Liver (tissue), 8 donors: ENCODE measurements at regions not wholly inside any gene's neighbourhood (a gene's known extent, or its start where the extent isn't known, plus 50 kb on each side); places are given as distances from the start of the nearest gene placed in this dataset.

ENCODE experiments used
- DNase-seq: peaks from one replicate; pipeline ENCODE4 v3.0.0-alpha.2; 2017; ENCODE audit warnings: low spot score
- H3K27ac ChIP-seq, 2 donors: one replicate each; pipeline ENCODE4 v1.7.0; 2013; ENCODE audit warnings: inconsistent platforms in 2 of 2, low read length in 2 of 2, control low read depth in 1 of 2, low read depth in 1 of 2, mild to moderate bottlenecking in 1 of 2
- H3K27me3 ChIP-seq, 4 donors: one replicate each; pipeline versions ENCODE4 v1.6.1 to v1.7.0; 2013; ENCODE audit warnings: low read length in 3 of 4, inconsistent platforms in 1 of 4, mild to moderate bottlenecking in 1 of 4, moderate library complexity in 1 of 4; ENCODE audit not compliant: control insufficient read depth in 4 of 4, insufficient read depth in 4 of 4
- H3K36me3 ChIP-seq, 4 donors: one replicate each; pipeline versions ENCODE4 v1.6.1 to v1.7.0; 2013; ENCODE audit warnings: low read length in 3 of 4, mild to moderate bottlenecking in 3 of 4, low read depth in 1 of 4, moderate library complexity in 1 of 4; ENCODE audit not compliant: control insufficient read depth in 4 of 4, insufficient read depth in 3 of 4
- H3K4me1 ChIP-seq, 4 donors: one replicate each; pipeline versions ENCODE4 v1.6.1 to v1.7.0; 2013; ENCODE audit warnings: low read length in 3 of 4, mild to moderate bottlenecking in 3 of 4, moderate library complexity in 1 of 4; ENCODE audit not compliant: control insufficient read depth in 4 of 4, insufficient read depth in 4 of 4
- H3K4me3 ChIP-seq, 3 donors: one replicate each; pipeline versions ENCODE4 v1.6.1 to v1.7.0; 2013; ENCODE audit warnings: low read length in 3 of 3, control low read depth in 1 of 3, low read depth in 1 of 3, mild to moderate bottlenecking in 1 of 3
- H3K9ac ChIP-seq, 2 donors: one replicate each; pipeline ENCODE4 v1.7.0; 2013; ENCODE audit warnings: low read length in 2 of 2, mild to moderate bottlenecking in 2 of 2, moderate library complexity in 2 of 2, control low read depth in 1 of 2, low read depth in 1 of 2
- H3K9me3 ChIP-seq, 4 donors: one replicate each; pipeline versions ENCODE4 v1.6.1 to v1.7.0; 2013; ENCODE audit warnings: low read length in 3 of 4; ENCODE audit not compliant: control insufficient read depth in 4 of 4
- ATF3 ChIP-seq: IDR thresholded peaks from 2 replicates; pipeline ENCODE4 v1.6.1; 2016; ENCODE audit warnings: antibody characterized with exemption
- EGR1 ChIP-seq, 2 donors: IDR thresholded peaks; 2 replicates each; pipeline ENCODE4 v1.6.1; 2016 to 2018; ENCODE audit warnings: antibody characterized with exemption in 2 of 2, low read depth in 2 of 2
- FOXA1 ChIP-seq: IDR thresholded peaks from 2 replicates; pipeline ENCODE4 v1.6.1; 2016; ENCODE audit warnings: antibody characterized with exemption
- FOXA2 ChIP-seq: IDR thresholded peaks from 2 replicates; pipeline ENCODE4 v1.6.1; 2016; ENCODE audit warnings: antibody characterized with exemption
- GABPA ChIP-seq, 2 donors: IDR thresholded peaks in 1 of 2; conservative IDR thresholded peaks in 1 of 2; 2 replicates each; pipeline ENCODE4 v1.6.1; 2016; ENCODE audit warnings: antibody characterized with exemption in 2 of 2, mild to moderate bottlenecking in 1 of 2, moderate library complexity in 1 of 2
- HNF4A ChIP-seq, 2 donors: conservative IDR thresholded peaks; 2 replicates each; pipeline ENCODE4 v1.6.1; 2016; ENCODE audit warnings: antibody characterized with exemption in 2 of 2, mild to moderate bottlenecking in 2 of 2
- HNF4G ChIP-seq: IDR thresholded peaks from 2 replicates; pipeline ENCODE4 v1.6.1; 2016; ENCODE audit warnings: antibody characterized with exemption
- NR2F2 ChIP-seq: IDR thresholded peaks from 2 replicates; pipeline ENCODE4 v1.6.1; 2016; ENCODE audit warnings: antibody characterized with exemption
- RXRA ChIP-seq, 2 donors: IDR thresholded peaks; 2 replicates each; pipeline ENCODE4 v1.6.1; 2017 to 2018; ENCODE audit warnings: antibody characterized with exemption in 2 of 2, mild to moderate bottlenecking in 1 of 2
- SP1 ChIP-seq: IDR thresholded peaks from 2 replicates; pipeline ENCODE4 v1.6.1; 2018; ENCODE audit warnings: antibody characterized with exemption, mild to moderate bottlenecking
- YY1 ChIP-seq: IDR thresholded peaks from 2 replicates; pipeline ENCODE4 v1.6.1; 2016; ENCODE audit warnings: antibody characterized with exemption, mild to moderate bottlenecking
- ZBTB33 ChIP-seq: IDR thresholded peaks from 2 replicates; pipeline ENCODE4 v1.6.1; 2016; ENCODE audit warnings: antibody characterized with exemption
- WGBS: extraction: QIAGEN DNeasy Blood & Tissue Kit; methylation state at CpG from one replicate; pipeline ENCODE4 v1.1.7; 2013; 5-methylcytosine and 5-hydroxymethylcytosine counted together
- TF ChIP-seq, protein P1 (sequence below): IDR thresholded peaks from 2 replicates; pipeline ENCODE4 v1.6.1; 2016; ENCODE audit warnings: antibody characterized with exemption, mild to moderate bottlenecking
- TF ChIP-seq, protein P2 (sequence below): IDR thresholded peaks from 2 replicates; pipeline ENCODE4 v1.6.1; 2016; ENCODE audit warnings: antibody characterized with exemption
- TF ChIP-seq, protein P3 (sequence below): fragments of 150-350 bp; IDR thresholded peaks from 2 replicates; pipeline ENCODE4 v1.5.1; 2017; ENCODE audit warnings: improper control_type of control experiment, low read depth, low read length; ENCODE audit not compliant: missing input control
- donor health status: healthy.
- donor health status: healthy.
- donor health status: healthy.
- donor health status: healthy.
- donor health status: healthy.

GRCh38 chr5:114153392-114153791 lies 208.5 kb upstream of the KCNN2 start:
- TF ChIP-seq YY1 (no peak), SP1 (no peak), EGR1 (IDR thresholded peaks at IDR 0.05; ENCODE audit: low read depth in 2 of 2) (no peak), HNF4G (no peak), NR2F2 (no peak), GABPA (IDR thresholded peaks at IDR 0.05 in 1 of 2, conservative IDR thresholded peaks at IDR 0.05 in 1 of 2) (no peak), RXRA (IDR thresholded peaks at IDR 0.05) (no peak), HNF4A (conservative IDR thresholded peaks at IDR 0.05) (no peak), ZBTB33 (no peak), FOXA1 (no peak)
- TF ChIP-seq, protein P1, sequence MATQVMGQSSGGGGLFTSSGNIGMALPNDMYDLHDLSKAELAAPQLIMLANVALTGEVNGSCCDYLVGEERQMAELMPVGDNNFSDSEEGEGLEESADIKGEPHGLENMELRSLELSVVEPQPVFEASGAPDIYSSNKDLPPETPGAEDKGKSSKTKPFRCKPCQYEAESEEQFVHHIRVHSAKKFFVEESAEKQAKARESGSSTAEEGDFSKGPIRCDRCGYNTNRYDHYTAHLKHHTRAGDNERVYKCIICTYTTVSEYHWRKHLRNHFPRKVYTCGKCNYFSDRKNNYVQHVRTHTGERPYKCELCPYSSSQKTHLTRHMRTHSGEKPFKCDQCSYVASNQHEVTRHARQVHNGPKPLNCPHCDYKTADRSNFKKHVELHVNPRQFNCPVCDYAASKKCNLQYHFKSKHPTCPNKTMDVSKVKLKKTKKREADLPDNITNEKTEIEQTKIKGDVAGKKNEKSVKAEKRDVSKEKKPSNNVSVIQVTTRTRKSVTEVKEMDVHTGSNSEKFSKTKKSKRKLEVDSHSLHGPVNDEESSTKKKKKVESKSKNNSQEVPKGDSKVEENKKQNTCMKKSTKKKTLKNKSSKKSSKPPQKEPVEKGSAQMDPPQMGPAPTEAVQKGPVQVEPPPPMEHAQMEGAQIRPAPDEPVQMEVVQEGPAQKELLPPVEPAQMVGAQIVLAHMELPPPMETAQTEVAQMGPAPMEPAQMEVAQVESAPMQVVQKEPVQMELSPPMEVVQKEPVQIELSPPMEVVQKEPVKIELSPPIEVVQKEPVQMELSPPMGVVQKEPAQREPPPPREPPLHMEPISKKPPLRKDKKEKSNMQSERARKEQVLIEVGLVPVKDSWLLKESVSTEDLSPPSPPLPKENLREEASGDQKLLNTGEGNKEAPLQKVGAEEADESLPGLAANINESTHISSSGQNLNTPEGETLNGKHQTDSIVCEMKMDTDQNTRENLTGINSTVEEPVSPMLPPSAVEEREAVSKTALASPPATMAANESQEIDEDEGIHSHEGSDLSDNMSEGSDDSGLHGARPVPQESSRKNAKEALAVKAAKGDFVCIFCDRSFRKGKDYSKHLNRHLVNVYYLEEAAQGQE, result no peak
- TF ChIP-seq, protein P2, sequence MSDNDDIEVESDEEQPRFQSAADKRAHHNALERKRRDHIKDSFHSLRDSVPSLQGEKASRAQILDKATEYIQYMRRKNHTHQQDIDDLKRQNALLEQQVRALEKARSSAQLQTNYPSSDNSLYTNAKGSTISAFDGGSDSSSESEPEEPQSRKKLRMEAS, result no peak
- TF ChIP-seq, protein P3, sequence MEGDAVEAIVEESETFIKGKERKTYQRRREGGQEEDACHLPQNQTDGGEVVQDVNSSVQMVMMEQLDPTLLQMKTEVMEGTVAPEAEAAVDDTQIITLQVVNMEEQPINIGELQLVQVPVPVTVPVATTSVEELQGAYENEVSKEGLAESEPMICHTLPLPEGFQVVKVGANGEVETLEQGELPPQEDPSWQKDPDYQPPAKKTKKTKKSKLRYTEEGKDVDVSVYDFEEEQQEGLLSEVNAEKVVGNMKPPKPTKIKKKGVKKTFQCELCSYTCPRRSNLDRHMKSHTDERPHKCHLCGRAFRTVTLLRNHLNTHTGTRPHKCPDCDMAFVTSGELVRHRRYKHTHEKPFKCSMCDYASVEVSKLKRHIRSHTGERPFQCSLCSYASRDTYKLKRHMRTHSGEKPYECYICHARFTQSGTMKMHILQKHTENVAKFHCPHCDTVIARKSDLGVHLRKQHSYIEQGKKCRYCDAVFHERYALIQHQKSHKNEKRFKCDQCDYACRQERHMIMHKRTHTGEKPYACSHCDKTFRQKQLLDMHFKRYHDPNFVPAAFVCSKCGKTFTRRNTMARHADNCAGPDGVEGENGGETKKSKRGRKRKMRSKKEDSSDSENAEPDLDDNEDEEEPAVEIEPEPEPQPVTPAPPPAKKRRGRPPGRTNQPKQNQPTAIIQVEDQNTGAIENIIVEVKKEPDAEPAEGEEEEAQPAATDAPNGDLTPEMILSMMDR, result no peak
- Histone ChIP-seq H3K27me3 (no peaks in the 10 kb centered on the region), H3K27ac (no peak overlapping the region), H3K36me3 (no peaks in the 10 kb centered on the region), H3K4me1 (peaks cover 0 to 2% (median 0%) of the 10 kb centered on the region in 4 donors), H3K9me3 (peaks cover 0 to 2% (median 0%) of the 10 kb centered on the region in 4 donors), H3K4me3 (no peak overlapping the region), H3K9ac (no peak overlapping the region)
- 43% methylated on average over 2 of the region's 2 CpGs for WGBS
- DNase-seq, result no peak

DNA sequence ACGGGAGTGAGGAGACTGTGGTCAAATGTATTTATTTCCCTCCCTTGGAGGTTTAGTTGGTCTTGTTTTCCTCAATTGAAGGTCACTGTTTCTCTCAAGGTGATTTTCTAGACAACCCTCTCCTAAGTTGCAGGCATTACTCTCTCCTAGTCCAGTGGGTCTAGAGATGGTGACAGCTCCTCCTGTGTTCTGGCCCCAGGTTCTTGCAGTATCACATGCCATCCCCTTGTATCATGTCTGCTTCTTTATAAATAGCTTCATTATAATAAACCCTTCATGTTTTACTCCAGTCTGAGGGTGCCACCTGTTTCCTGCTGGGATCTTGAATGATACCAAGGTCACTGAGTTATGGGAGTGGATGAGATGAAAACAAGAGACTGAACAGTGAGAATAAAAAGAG lies 208.0 kb upstream of the KCNN2 start:
- Histone ChIP-seq H3K27ac (no peak overlapping the region), H3K27me3 (no peaks in the 10 kb centered on the region), H3K4me3 (no peak overlapping the region), H3K36me3 (no peaks in the 10 kb centered on the region), H3K9ac (no peak overlapping the region), H3K9me3 (peaks cover 0 to 2% (median 0%) of the 10 kb centered on the region in 4 donors), H3K4me1 (no peaks in the 10 kb centered on the region)
- no peak for DNase-seq
- TF ChIP-seq FOXA1 (no peak), FOXA2 (no peak), NR2F2 (no peak), RXRA (IDR thresholded peaks at IDR 0.05) (no peak), ATF3 (no peak), YY1 (no peak), HNF4A (conservative IDR thresholded peaks at IDR 0.05) (no peak)
- TF ChIP-seq, protein P3, result no peak
- TF ChIP-seq, protein P2, result no peak
- TF ChIP-seq, protein P1, result no peak
- 54% methylated on average over 1 of the region's 1 CpG for WGBS
